H1 (cell line): ENCODE measurements at regions not wholly inside any gene's neighbourhood (a gene's known extent, or its start where the extent isn't known, plus 50 kb on each side); places are given as distances from the start of the nearest gene placed in this dataset.

Experiments
- BACH1 ChIP-seq: IDR thresholded peaks from 2 replicates; pipeline ENCODE4 v1.6.1; 2012; ENCODE audit warnings: low read length, improper control_type of control experiment
- CTCF ChIP-seq, 3 experiments: IDR thresholded peaks; 1 replicate in 2 of 3; 2 replicates in 1 of 3; pipeline versions ENCODE4 v1.5.1 to v1.6.1; 2011; ENCODE audit warnings: low read length in 3 of 3, mild to moderate bottlenecking in 3 of 3, inconsistent platforms in 2 of 3, low read depth in 1 of 3, moderate library complexity in 1 of 3; ENCODE audit not compliant: insufficient read depth in 1 of 3; ENCODE audit errors: control extremely low read depth in 1 of 3
- EZH2 ChIP-seq: fragments of 200-600 bp; sonication (generic); IDR thresholded peaks from 2 replicates; pipeline ENCODE4 v1.7.1; 2012; ENCODE audit warnings: low read depth, mild to moderate bottlenecking, moderate library complexity, low read length, inconsistent platforms; ENCODE audit not compliant: severe bottlenecking
- GTF2F1 ChIP-seq: IDR thresholded peaks from 2 replicates; pipeline ENCODE4 v1.6.1; 2012; ENCODE audit warnings: low read depth, low read length, improper control_type of control experiment, borderline replicate concordance
- POU5F1 ChIP-seq: IDR thresholded peaks from 2 replicates; pipeline ENCODE4 v1.6.1; 2011; ENCODE audit warnings: low read depth, mild to moderate bottlenecking, low read length, moderate library complexity
- RXRA ChIP-seq: IDR thresholded peaks from 2 replicates; pipeline ENCODE4 v1.6.1; 2011; ENCODE audit warnings: low read depth, mild to moderate bottlenecking, low read length, moderate library complexity; ENCODE audit not compliant: insufficient read depth
- SP1 ChIP-seq: IDR thresholded peaks from 2 replicates; pipeline ENCODE4 v1.6.1; 2011; ENCODE audit warnings: low read depth, low read length
- TAF1 ChIP-seq: IDR thresholded peaks from 2 replicates; pipeline ENCODE4 v1.6.1; 2011; ENCODE audit warnings: mild to moderate bottlenecking, low read depth, low read length
- USF2 ChIP-seq: IDR thresholded peaks from 2 replicates; pipeline ENCODE4 v1.6.1; 2011; ENCODE audit warnings: low read length, improper control_type of control experiment

- no peak for TF ChIP-seq BACH1
- no peak for TF ChIP-seq RXRA
- no peak for TF ChIP-seq SP1
- TF ChIP-seq TAF1 = no peak
- no peak for TF ChIP-seq CTCF (IDR thresholded peaks at IDR 0.05; ENCODE audit: control extremely low read depth in 1 of 3, insufficient read depth in 1 of 3, low read depth in 1 of 3, low read length in 3 of 3)
- TF ChIP-seq USF2 = no peak
- no peak for TF ChIP-seq GTF2F1
- TF ChIP-seq POU5F1 = no peak
- TF ChIP-seq EZH2 = no peak
These were observed 72.4 kb upstream of the HS6ST1 start (continued) for GRCh38 chr2:128390991-128391630.
